Parathyroid adenoma (tissue), 2 donors: ENCODE measurements at regions not wholly inside any gene's neighbourhood (a gene's known extent, or its start where the extent isn't known, plus 50 kb on each side); places are given as distances from the start of the nearest gene placed in this dataset.

Experiments
- H2AFZ ChIP-seq: fragments of 300-600 bp; sonication (generic); one replicate; pipeline ENCODE4 v1.7.0; 2017; ENCODE audit warnings: antibody characterized with exemption, mild to moderate bottlenecking
- H3K27ac ChIP-seq: fragments of 300-600 bp; sonication (generic); one replicate; pipeline ENCODE4 v1.7.0; 2017
- H3K27me3 ChIP-seq: fragments of 300-600 bp; sonication (generic); one replicate; pipeline ENCODE4 v1.7.0; 2017; ENCODE audit warnings: low read length; ENCODE audit not compliant: control insufficient read depth, insufficient read depth
- H3K36me3 ChIP-seq: fragments of 300-600 bp; sonication (generic); one replicate; pipeline ENCODE4 v1.7.0; 2017; ENCODE audit warnings: low read length; ENCODE audit not compliant: control insufficient read depth, insufficient read depth
- H3K4me1 ChIP-seq: fragments of 300-600 bp; sonication (generic); one replicate; pipeline ENCODE4 v1.7.0; 2017; ENCODE audit warnings: control low read depth
- H3K4me2 ChIP-seq: fragments of 300-600 bp; sonication (generic); one replicate; pipeline ENCODE4 v1.7.0; 2017; ENCODE audit warnings: low read length
- H3K4me3 ChIP-seq: fragments of 300-600 bp; sonication (generic); one replicate; pipeline ENCODE4 v1.7.0; 2017; ENCODE audit warnings: low read depth, low read length
- H3K79me2 ChIP-seq: fragments of 300-600 bp; sonication (generic); one replicate; pipeline ENCODE4 v1.7.0; 2017; ENCODE audit warnings: control low read depth
- H3K9ac ChIP-seq: fragments of 300-600 bp; sonication (generic); one replicate; pipeline ENCODE4 v1.7.0; 2017; ENCODE audit warnings: mild to moderate bottlenecking
- H3K9me3 ChIP-seq: fragments of 300-600 bp; sonication (generic); one replicate; pipeline ENCODE4 v1.7.0; 2017; ENCODE audit warnings: low read length; ENCODE audit not compliant: control insufficient read depth
- CTCF ChIP-seq: fragments of 300-600 bp; sonication (generic); IDR thresholded peaks from one replicate; pipeline ENCODE4 v1.7.0; 2017; ENCODE audit warnings: antibody characterized with exemption, mild to moderate bottlenecking
- donor health status: primary hyperparathyroidism.

- Histone ChIP-seq H3K9me3 (no peaks in the 10 kb centered on the region), H3K36me3 (no peaks in the 10 kb centered on the region), H3K27me3 (no peaks in the 10 kb centered on the region), H3K4me1 (peaks cover 3% of the 10 kb centered on the region), H3K79me2 (no peaks in the 10 kb centered on the region), H3K4me3 (no peak overlapping the region), H3K27ac (no peak overlapping the region), H3K4me2 (no peak overlapping the region), H2AFZ (no peak overlapping the region), H3K9ac (no peak overlapping the region)
- no peak for TF ChIP-seq CTCF
These were observed 73.3 kb upstream of the IRX6 start for GRCh38 chr16:55250701-55251100.

- H3K27ac ChIP-seq: no peak overlapping the region
- no peak overlapping the region for H2AFZ ChIP-seq
- no peak for TF ChIP-seq CTCF
- no peak overlapping the region for H3K4me3 ChIP-seq
- no peaks in the 10 kb centered on the region for H3K27me3 ChIP-seq
- peaks cover 3% of the 10 kb centered on the region for H3K4me1 ChIP-seq
- H3K4me2 ChIP-seq: no peak overlapping the region
- H3K36me3 ChIP-seq: no peaks in the 10 kb centered on the region
- no peaks in the 10 kb centered on the region for H3K79me2 ChIP-seq
- H3K9me3 ChIP-seq: no peaks in the 10 kb centered on the region
- H3K9ac ChIP-seq: no peak overlapping the region
These were observed 72.9 kb upstream of the IRX6 start for GRCh38 chr16:55251151-55251550.

- Histone ChIP-seq H3K9me3 (no peaks in the 10 kb centered on the region), H3K36me3 (no peaks in the 10 kb centered on the region), H3K4me2 (no peak overlapping the region), H3K79me2 (no peaks in the 10 kb centered on the region), H3K27me3 (no peaks in the 10 kb centered on the region), H3K4me1 (peaks cover 3% of the 10 kb centered on the region), H3K4me3 (no peak overlapping the region), H3K9ac (no peak overlapping the region), H3K27ac (no peak overlapping the region), H2AFZ (no peak overlapping the region)
- TF ChIP-seq CTCF: no peak
These were observed 71.4 kb upstream of the IRX6 start for GRCh38 chr16:55252577-55252976.

GRCh38 chr16:55253987-55254386 is 70.0 kb upstream of the IRX6 start:
- no peaks in the 10 kb centered on the region for H3K27me3 ChIP-seq
- H3K36me3 ChIP-seq: no peaks in the 10 kb centered on the region
- H3K27ac ChIP-seq: no peak overlapping the region
- no peaks in the 10 kb centered on the region for H3K79me2 ChIP-seq
- H3K4me3 ChIP-seq: no peak overlapping the region
- H3K9me3 ChIP-seq: no peaks in the 10 kb centered on the region
- TF ChIP-seq CTCF: no peak
- no peak overlapping the region for H2AFZ ChIP-seq
- no peak overlapping the region for H3K4me2 ChIP-seq
- H3K9ac ChIP-seq: no peak overlapping the region
- no peaks in the 10 kb centered on the region for H3K4me1 ChIP-seq

- TF ChIP-seq CTCF: no peak
- no peaks in the 10 kb centered on the region for H3K79me2 ChIP-seq
- no peak overlapping the region for H3K27ac ChIP-seq
These were observed 68.2 kb upstream of the IRX6 start for GRCh38 chr16:55255733-55256282.

More at GRCh38 chr16:55255733-55256282, 68.2 kb upstream of the IRX6 start:
- Histone ChIP-seq H3K9me3 (no peaks in the 10 kb centered on the region), H3K27me3 (no peaks in the 10 kb centered on the region), H3K4me3 (no peak overlapping the region), H3K4me1 (no peaks in the 10 kb centered on the region), H3K4me2 (no peak overlapping the region), H2AFZ (no peak overlapping the region), H3K36me3 (no peaks in the 10 kb centered on the region), H3K9ac (no peak overlapping the region)
